ENCODE measurements at regions not wholly inside any gene's neighbourhood (a gene's known extent, or its start where the extent isn't known, plus 50 kb on each side); places are given as distances from the start of the nearest gene placed in this dataset.

DNA sequence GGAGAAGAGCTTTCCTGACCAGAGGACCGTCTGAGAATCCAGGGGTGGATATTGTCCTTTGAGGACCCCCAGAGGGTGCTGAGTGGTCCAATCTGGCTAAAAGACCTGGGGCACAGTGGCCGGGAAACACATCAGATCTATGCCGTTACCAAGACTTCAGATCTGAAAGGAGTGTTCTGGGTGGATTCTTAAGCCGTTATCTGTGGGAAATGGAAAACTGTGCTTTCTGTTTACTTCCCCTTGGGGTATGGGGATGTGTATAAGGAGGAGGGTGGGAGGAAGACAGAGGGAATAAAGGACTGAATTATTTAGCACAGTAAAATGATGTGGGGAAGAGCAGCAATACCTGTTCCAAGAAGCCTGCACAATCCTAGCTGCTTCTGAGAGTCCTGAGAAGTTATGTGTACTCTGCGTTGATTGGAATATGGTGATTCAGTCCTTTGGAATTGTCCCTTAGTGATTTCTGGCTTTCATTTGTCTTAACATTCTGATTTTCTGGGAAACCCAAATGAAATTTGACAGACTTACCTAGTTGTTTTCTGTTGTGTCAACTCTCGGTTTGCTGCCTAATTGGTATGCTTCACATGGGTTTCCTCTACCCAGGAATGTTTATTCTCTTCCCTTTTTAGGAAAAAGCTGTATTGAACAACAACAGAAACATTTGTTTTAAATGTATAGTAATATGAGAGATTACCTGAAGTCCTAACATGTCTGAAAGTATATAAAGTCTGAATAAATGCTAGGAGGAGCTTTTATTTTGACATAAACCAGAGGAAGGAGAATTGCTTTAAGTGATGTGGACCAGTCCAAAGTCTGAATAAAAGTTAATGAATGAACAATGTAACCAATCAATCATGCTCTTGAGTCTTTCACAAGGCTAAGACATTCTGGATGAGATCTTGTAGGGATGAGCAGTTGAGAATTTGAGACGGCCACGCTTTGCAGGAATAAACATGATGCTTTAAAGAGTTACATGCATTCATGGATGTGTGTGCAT lies 427.1 kb upstream of the C2CD4B start:
- DNase-seq = no peak

DNA sequence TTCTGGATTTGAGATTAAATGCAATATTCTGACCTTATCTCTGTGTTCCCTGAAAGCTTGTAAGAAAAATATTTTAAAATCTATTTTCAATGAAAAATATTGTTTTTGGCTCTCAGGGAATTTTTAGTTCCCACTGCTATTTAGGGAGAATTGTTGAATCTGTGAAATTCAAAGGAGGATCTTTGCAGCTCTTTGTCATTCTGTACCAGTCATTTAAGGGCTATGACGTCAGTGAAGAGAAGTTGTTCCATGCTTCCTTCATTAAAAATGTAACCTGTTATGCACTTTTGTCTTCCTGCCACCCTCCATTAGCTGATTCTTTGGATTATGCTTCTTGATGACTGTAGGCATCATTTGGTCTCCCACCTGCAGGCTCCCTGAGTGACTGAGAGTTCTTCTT lies 427.8 kb upstream of the C2CD4B start:
- no peak for DNase-seq

DNA sequence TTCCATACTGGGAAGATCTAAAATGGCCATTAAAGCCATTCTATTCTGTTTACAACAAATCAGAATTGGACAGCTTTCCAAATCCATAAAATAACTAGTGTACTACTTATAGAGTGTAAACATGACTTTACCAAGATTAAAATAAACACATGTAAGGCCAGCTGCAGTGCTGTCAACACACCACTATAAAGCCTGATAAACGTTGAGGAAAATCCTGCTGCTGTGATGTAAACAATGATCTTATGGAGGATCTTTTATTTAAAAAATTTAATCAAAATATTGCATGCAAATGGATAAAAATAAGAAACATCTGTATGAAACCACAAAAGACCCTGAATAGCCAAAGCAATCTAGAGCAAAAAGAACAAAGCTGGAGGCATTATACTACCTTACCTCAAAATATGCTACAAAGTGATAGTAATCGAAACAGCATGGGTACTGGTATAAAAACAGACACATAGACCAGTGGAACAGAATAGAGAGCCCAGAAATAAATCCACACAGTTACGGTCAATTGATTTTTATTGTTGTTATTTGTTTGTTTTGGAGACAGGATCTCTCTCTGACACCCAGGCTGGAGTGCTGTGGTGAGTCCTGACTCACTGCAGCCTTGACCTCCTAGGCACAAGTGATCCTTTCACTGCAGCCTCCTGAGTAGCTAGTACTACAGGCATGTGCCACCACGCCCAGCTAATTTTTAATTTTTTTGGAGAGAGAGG lies 428.8 kb upstream of the C2CD4B start:
- no peak for DNase-seq

- DNase-seq = no peak
Measured at GRCh38 chr15:62598217-62598616, 433.1 kb upstream of the C2CD4B start.

- no peak for DNase-seq
Measured at GRCh38 chr15:62599791-62600777, 435.0 kb upstream of the C2CD4B start.

DNA sequence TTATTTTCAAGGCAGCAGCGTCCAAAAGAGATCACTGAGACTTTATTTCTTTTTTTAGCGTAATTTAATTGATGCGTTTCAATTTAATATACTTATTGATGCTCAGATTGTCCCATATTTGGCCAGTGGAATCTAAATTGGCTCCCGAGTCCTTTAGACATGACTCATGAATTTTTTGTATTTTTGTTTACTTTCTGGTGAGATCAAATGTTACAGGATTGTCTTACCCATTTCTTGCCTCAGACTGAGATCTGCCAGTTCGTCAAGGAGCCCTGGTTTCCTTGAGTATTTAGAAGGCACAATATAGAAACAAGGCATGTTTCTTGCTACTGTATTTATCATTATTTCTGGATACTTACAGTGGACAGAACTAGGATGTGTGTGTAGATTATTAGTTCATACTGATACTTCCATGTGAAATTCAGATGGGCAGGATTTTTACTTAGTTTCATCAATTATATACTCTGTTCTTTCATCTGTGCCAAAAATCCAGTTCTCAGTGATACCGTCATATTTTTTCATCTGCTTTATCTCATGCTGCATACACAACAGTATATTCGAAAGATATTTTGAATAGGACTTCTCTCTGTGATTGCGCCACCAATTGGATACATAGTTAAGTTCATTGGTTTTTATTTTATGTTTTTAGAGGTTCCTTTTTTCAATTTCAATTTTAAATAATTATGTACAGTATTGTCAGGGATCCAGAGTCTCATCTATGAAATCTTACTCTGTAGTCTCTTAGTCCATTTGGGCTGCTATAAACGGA lies 436.9 kb upstream of the C2CD4B start:
- DNase-seq = no peak

- DNase-seq = no peak
Measured at GRCh38 chr15:62603742-62604141, 438.7 kb upstream of the C2CD4B start.

DNA sequence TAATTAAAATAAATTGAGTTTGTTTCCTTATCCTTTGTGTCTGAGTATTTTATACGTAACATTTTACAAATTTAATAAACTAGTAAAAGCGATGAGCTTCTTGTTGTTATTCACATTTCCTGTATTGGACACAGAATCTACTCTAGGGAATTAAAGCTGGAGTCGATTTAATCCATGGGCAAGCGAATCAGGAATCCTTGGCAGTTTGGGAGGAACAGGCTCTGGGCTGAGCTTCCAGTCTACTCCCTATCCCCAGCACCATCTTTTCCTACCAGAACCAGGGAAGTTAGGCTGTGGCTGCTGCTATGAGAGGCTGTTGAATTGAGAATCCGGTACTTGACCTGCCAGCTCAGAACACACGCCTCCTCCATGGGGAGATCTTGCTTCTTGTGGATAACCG lies 437.3 kb upstream of the TPM1 start:
- no peak for DNase-seq

- DNase-seq = no peak
Measured at GRCh38 chr15:62606376-62607113, 436.0 kb upstream of the TPM1 start.

DNA sequence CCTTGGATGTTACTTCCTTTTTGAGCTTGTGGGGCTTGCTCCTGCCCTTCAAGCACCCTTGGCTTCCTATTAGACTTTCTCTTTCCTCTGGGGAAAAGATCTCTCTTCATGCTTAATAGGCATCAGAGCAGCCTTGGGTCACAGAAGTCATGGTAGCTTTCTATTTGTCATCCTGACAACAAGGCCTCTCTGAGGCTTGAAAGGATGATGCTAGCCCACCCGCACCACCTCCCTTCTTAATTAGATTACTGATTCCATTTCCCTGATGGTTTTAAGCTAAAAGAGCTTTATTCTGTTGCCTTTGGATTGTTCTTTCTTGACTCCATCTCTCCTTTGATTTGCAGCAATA lies 435.5 kb upstream of the TPM1 start:
- no peak for DNase-seq

DNA sequence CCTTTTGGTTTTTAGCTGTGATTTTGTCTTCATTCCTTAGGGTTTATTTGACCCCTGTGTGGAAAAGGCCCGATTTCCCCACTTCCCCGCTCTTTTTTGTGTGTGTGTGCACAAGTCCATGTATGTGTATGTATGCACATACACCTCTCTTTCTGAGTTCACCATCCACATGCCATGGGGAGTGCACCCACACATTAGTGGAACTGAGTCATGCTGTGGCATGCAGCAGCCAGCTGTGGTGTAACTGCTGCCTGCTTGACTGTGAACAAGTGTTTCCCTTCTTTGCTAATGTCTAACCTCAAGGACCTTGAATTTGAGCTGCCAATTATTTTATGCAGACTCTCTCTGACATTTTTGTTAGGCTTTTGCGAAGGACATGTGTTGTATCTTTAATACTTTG lies 434.9 kb upstream of the TPM1 start:
- DNase-seq = no peak

DNA sequence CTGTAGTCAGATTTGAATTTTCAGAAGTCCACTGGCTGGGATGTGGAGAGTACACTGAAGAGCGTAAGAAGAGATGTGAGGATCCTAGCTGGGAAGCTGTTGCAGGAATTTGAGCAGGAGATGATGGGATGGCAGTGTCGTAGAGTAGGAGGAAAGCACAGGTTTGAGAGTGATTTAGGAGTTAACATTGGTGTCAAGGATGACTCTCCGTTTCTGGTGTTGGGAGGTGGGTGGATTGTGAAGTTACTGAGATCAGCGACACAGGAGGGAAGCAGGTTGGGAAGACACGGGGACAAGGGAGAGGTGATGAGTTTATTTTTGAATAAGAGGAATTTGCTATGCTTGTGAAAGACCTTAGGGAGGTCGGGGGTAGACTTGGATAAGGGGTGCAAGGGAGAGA lies 434.2 kb upstream of the TPM1 start:
- no peak for DNase-seq

DNA sequence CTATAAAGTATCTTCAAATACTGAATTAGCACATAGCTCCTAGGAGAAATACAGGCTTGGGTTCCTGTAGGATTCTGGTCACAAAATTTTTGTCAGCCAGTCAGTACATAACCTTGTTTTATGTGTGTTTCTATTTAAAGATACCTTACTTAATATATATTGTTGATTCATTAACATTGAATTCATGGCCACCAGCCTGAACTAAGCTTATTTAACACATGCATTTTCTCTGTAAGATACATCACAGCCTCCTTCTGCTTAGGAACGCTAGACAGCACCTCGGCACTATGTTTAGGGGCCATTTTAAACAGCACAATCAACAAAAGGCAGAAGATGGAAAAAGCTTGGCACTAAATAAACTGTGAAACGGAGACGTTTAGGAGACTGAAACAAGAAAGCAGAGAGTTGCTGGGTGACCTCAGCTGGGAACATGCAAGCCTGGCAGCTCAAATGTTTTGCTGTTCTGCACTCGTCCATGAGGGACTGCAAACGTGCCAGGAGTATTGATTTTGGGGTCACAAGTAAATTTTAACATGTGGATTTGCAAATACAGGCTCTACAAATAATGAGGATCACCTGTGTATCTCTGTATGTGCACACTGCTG lies 432.2 kb upstream of the TPM1 start:
- DNase-seq = no peak

DNA sequence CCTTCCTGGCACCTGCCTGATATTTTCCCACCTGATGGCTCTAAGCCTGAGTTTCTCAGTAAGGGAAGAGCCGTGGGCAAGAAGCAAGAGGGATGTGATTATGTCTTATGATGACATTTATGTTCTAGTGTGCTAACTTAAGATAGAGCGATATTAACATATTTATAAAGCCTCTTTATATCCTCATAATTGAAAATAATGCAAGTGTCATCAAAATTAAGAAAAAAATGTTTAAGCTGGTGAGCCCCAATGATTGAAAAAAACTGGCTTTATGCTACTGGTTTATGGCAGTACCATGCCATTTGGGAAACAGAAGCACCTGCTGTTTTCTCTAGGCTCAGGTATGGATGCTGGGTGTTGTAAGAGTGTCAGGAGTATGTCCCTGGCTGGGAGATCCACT lies 431.5 kb upstream of the TPM1 start:
- no peak for DNase-seq

GRCh38 chr15:62612183-62612733 lies 430.3 kb upstream of the TPM1 start:
- no peak for DNase-seq

GRCh38 chr15:62612771-62613170 lies 429.8 kb upstream of the TPM1 start:
- DNase-seq = no peak

DNA sequence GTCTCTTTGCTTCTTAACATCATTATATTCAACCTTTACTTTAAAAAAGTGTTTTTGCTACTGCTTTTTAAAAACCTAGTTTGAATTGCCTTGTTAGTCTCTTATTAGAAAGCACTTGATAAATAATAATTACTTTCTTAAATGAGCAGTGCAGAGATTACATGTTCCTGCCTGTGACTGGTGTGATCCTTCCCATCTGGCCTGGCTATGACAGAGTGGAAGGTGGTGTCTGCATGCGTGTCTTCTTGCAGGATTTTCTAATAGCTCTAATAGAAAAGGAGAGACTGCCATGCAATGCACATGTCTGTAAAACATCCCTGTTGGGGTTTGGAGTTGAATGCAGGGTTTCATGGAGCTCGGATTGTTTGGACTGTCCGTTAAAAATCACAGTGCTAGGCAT lies 425.8 kb upstream of the TPM1 start:
- no peak for DNase-seq

- DNase-seq = no peak
Measured at GRCh38 chr15:62617741-62618140, 424.8 kb upstream of the TPM1 start.

- DNase-seq = no peak
Measured at GRCh38 chr15:62618432-62618831, 424.1 kb upstream of the TPM1 start.

GRCh38 chr15:62618846-62619504 lies 423.6 kb upstream of the TPM1 start:
- no peak for DNase-seq
